Panc1 (cell line): ENCODE measurements at regions not wholly inside any gene's neighbourhood (a gene's known extent, or its start where the extent isn't known, plus 50 kb on each side); places are given as distances from the start of the nearest gene placed in this dataset.

ENCODE experiments used
- ATAC-seq: fragments of 200-7000 bp; cut with Tn5 transposase; 2 replicates; pipeline ENCODE4 v1.9.1; 2020; ENCODE audit warnings: mild to moderate bottlenecking, moderate library complexity
- BruUV-seq: library from RNA; stranded (reverse); fragments of 400-500 nt; replicated peaks from 2 replicates; lab custom pipeline; 2021; lab: Mats Ljungman, UMichigan
- CTCF ChIA-PET: fragments of 300-600 bp; sonication (Branson Sonifier 250); formaldehyde crosslinking; loops from one replicate; lab custom pipeline; 2022; ENCODE audit warnings: antibody characterized with exemption; lab: Charles Lee
- POLR2A ChIA-PET: fragments of 300-600 bp; sonication (Branson Sonifier 250); formaldehyde crosslinking; loops from one replicate; lab custom pipeline; 2022; ENCODE audit warnings: antibody characterized with exemption; lab: Charles Lee
- DNase-seq: peaks from one replicate; pipeline ENCODE4 v3.0.0-alpha.2; 2010; ENCODE audit warnings: low read depth, low spot score
- H3K27ac ChIP-seq: 2 replicates; pipeline ENCODE4 v1.5.1; 2011; ENCODE audit warnings: mild to moderate bottlenecking, low read length, inconsistent platforms
- H3K27me3 ChIP-seq: fragments of 200-500 bp; sonication (Bioruptor generic); 2 replicates; pipeline ENCODE4 v1.6.0; 2014; ENCODE audit warnings: low read length, inconsistent platforms; ENCODE audit not compliant: control insufficient read depth, insufficient read depth
- H3K36me3 ChIP-seq: fragments of 200-500 bp; sonication (Bioruptor generic); 2 replicates; pipeline ENCODE4 v1.5.1; 2014; ENCODE audit warnings: inconsistent platforms, mild to moderate bottlenecking, low read length, moderate library complexity; ENCODE audit not compliant: control insufficient read depth, insufficient read depth
- H3K4me1 ChIP-seq: 2 replicates; pipeline ENCODE4 v1.5.1; 2011; ENCODE audit warnings: inconsistent platforms, mild to moderate bottlenecking, low read length, moderate library complexity; ENCODE audit not compliant: control insufficient read depth, insufficient read depth
- H3K4me3 ChIP-seq, 2 experiments: 2 replicates each; pipeline ENCODE4 v1.5.1; 2011 to 2012; ENCODE audit warnings: low read depth in 2 of 2, low read length in 2 of 2, mild to moderate bottlenecking in 2 of 2, inconsistent platforms in 1 of 2, moderate library complexity in 1 of 2
- H3K9me3 ChIP-seq: fragments of 200-500 bp; sonication (Bioruptor generic); 2 replicates; pipeline ENCODE4 v1.5.1; 2014; ENCODE audit warnings: low read depth, mild to moderate bottlenecking, inconsistent platforms, low read length, moderate library complexity; ENCODE audit not compliant: control insufficient read depth, insufficient read depth
- POLR2AphosphoS5 ChIP-seq: IDR thresholded peaks from 2 replicates; pipeline ENCODE4 v1.6.1; 2012; ENCODE audit warnings: mild to moderate bottlenecking, low read depth, low read length, moderate library complexity
- REST ChIP-seq, 2 experiments: IDR thresholded peaks; 2 replicates each; pipeline ENCODE4 v1.6.1; 2011 to 2012; ENCODE audit warnings: low read depth in 2 of 2, control low read depth in 1 of 2, low read length in 1 of 2, mild to moderate bottlenecking in 1 of 2, moderate library complexity in 1 of 2; ENCODE audit not compliant: insufficient read depth in 1 of 2
- SIN3A ChIP-seq: IDR thresholded peaks from 2 replicates; pipeline ENCODE4 v1.6.1; 2012; ENCODE audit warnings: low read depth, mild to moderate bottlenecking, low read length, moderate library complexity, borderline replicate concordance; ENCODE audit not compliant: insufficient read depth
- TCF7L2 ChIP-seq: IDR thresholded peaks from 2 replicates; pipeline ENCODE4 v1.6.1; 2011; ENCODE audit warnings: mild to moderate bottlenecking, low read depth, low read length, inconsistent platforms
- in situ Hi-C: cut with HindIII; loops from 2 replicates; pipeline ENCODE4 v1.10.0; 2016; ENCODE audit warnings: low sequenced_read_pairs, low pct_unique_long_range_greater_than_20kb
- intact Hi-C: fragments of 100-400 bp; cut with micrococcal nuclease; formaldehyde crosslinking; loops from one replicate; pipeline ENCODE4 v1.10.0; 2022; ENCODE audit not compliant: unreplicated experiment
- TF ChIP-seq, protein P1 (sequence below): fragments of 450-650 bp; IDR thresholded peaks from 2 replicates; pipeline ENCODE4 v1.5.1; 2017; ENCODE audit warnings: mild to moderate bottlenecking

- H3K27ac ChIP-seq = no peak overlapping the region
- H3K4me1 ChIP-seq = no peaks in the 10 kb centered on the region
- ChIA-PET POLR2A (no interaction called here), CTCF (no interaction called here)
- no peaks in the 10 kb centered on the region for H3K27me3 ChIP-seq
- H3K36me3 ChIP-seq = no peaks in the 10 kb centered on the region
- no peak overlapping the region for H3K4me3 ChIP-seq
- intact Hi-C loops (no loop called here), in situ Hi-C loops (no loop called here)
- no peak for ATAC-seq
- TF ChIP-seq REST (IDR thresholded peaks at IDR 0.05; ENCODE audit: insufficient read depth in 1 of 2, low read depth in 2 of 2, low read length in 1 of 2) (no peak), SIN3A (no peak), TCF7L2 (no peak), POLR2AphosphoS5 (no peak)
- TF ChIP-seq, protein P1, sequence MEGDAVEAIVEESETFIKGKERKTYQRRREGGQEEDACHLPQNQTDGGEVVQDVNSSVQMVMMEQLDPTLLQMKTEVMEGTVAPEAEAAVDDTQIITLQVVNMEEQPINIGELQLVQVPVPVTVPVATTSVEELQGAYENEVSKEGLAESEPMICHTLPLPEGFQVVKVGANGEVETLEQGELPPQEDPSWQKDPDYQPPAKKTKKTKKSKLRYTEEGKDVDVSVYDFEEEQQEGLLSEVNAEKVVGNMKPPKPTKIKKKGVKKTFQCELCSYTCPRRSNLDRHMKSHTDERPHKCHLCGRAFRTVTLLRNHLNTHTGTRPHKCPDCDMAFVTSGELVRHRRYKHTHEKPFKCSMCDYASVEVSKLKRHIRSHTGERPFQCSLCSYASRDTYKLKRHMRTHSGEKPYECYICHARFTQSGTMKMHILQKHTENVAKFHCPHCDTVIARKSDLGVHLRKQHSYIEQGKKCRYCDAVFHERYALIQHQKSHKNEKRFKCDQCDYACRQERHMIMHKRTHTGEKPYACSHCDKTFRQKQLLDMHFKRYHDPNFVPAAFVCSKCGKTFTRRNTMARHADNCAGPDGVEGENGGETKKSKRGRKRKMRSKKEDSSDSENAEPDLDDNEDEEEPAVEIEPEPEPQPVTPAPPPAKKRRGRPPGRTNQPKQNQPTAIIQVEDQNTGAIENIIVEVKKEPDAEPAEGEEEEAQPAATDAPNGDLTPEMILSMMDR = no peak
- no TSS peak for BruUV-seq
- no peak for DNase-seq
- H3K9me3 ChIP-seq = no peaks in the 10 kb centered on the region
Observed at GRCh38 chr14:71410578-71411284, 503.5 kb downstream of the PCNX1 start.

DNA sequence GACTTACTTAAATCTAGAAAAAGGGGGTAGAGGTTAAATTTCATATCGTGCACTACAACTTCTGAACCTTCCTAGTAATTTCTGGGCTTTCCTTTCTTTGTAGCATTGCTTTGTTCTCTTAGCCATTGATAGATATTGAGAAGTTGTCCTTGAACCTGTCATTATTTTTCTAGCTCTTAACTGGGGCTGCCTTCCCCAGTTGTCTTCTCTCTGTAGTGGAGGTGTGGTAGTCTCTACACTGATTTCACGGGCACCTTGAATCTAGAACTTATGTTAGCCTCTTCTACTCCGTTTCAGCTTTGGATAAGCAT, 504.0 kb downstream of the PCNX1 start:
- intact Hi-C loops = no loop called here
- ATAC-seq = no peak

More for the DNA sequence above, 504.0 kb downstream of the PCNX1 start:
- ChIA-PET POLR2A (no interaction called here), CTCF (no interaction called here)
- Histone ChIP-seq H3K27me3 (no peaks in the 10 kb centered on the region), H3K9me3 (no peaks in the 10 kb centered on the region), H3K27ac (no peak overlapping the region), H3K4me1 (no peaks in the 10 kb centered on the region), H3K4me3 (no peak overlapping the region), H3K36me3 (no peaks in the 10 kb centered on the region)
- BruUV-seq = no TSS peak
- TF ChIP-seq SIN3A (no peak), POLR2AphosphoS5 (no peak), REST (IDR thresholded peaks at IDR 0.05; ENCODE audit: insufficient read depth in 1 of 2, low read depth in 2 of 2, low read length in 1 of 2) (no peak), TCF7L2 (no peak)
- TF ChIP-seq, protein P1 = no peak
- in situ Hi-C loops = no loop called here
- DNase-seq = no peak
